AG09319 (cell line): ENCODE measurements at regions not wholly inside any gene's neighbourhood (a gene's known extent, or its start where the extent isn't known, plus 50 kb on each side); places are given as distances from the start of the nearest gene placed in this dataset.

Experiments used
- DNase-seq: peaks from one replicate; pipeline ENCODE4 v3.0.0-alpha.2; 2010; ENCODE audit warnings: low read depth; ENCODE audit errors: extremely low read depth
- CTCF ChIP-seq: IDR thresholded peaks from 2 replicates; pipeline ENCODE4 v1.5.1; 2011; ENCODE audit warnings: low read depth, mild to moderate bottlenecking, inconsistent platforms, low read length, moderate library complexity

GRCh38 chr7:116439841-116440549 is 59.5 kb upstream of the CAV2 start:
- DNase-seq, result no peak
- no peak for TF ChIP-seq CTCF

- no peak for TF ChIP-seq CTCF
- no peak for DNase-seq
Measured at GRCh38 chr7:116441534-116441933, 58.0 kb upstream of the CAV2 start.

- no peak for TF ChIP-seq CTCF
- DNase-seq, result peak; percentile 63
Measured at GRCh38 chr7:116443101-116443523, 56.4 kb upstream of the CAV2 start.

GRCh38 chr7:116443646-116444045 is 55.9 kb upstream of the CAV2 start:
- DNase-seq, result no peak
- TF ChIP-seq CTCF, result no peak

GRCh38 chr7:116445447-116446211 is 53.9 kb upstream of the CAV2 start:
- TF ChIP-seq CTCF, result no peak
- no peak for DNase-seq

- no peak for DNase-seq
- no peak for TF ChIP-seq CTCF
Measured at GRCh38 chr7:116446212-116446855, 53.2 kb upstream of the CAV2 start.

GRCh38 chr7:116447436-116447835 is 52.1 kb upstream of the CAV2 start:
- no peak for TF ChIP-seq CTCF

More at GRCh38 chr7:116447436-116447835, 52.1 kb upstream of the CAV2 start:
- DNase-seq, result no peak
